Right ventricle myocardium superior (tissue), 1 donor: ENCODE measurements at regions not wholly inside any gene's neighbourhood (a gene's known extent, or its start where the extent isn't known, plus 50 kb on each side); places are given as distances from the start of the nearest gene placed in this dataset.

Experiments used
- ATAC-seq: fragments of 200-7000 bp; cut with Tn5 transposase; one replicate; pipeline ENCODE4 v1.9.1; 2020; ENCODE audit warnings: mild to moderate bottlenecking; ENCODE audit not compliant: poor library complexity
- DNase-seq: peaks from one replicate; pipeline ENCODE4 v3.0.0-alpha.2; 2020
- intact Hi-C: fragments of 100-400 bp; cut with DNase I; formaldehyde crosslinking; loops from one replicate; pipeline ENCODE4 v1.11.2; 2022
- donor health status: DM: no; HTN: yes; CAD: no; lungs with severe emphysema.

DNA sequence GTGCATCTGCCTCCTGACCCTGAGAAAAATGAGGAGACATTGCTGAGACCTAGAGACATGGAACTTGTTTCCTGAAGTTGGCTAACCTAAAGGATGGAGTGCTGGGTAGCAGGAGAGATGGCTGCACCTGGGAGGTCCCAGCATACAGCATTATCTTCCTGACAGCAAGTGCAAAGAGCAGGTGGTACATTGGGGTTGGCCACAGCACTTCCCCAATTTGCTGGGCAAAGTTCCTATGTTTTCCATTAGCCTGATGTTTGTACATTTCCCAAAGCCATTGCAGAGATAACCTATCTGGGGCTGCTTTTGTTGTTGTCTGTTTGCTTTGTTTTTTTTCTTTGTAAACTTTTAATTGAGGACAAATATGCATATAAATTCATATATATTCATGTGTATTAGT, 296.7 kb downstream of the HRH4 start:
- no peak for DNase-seq
- intact Hi-C loops, result no loop called here
- ATAC-seq, result no peak

DNA sequence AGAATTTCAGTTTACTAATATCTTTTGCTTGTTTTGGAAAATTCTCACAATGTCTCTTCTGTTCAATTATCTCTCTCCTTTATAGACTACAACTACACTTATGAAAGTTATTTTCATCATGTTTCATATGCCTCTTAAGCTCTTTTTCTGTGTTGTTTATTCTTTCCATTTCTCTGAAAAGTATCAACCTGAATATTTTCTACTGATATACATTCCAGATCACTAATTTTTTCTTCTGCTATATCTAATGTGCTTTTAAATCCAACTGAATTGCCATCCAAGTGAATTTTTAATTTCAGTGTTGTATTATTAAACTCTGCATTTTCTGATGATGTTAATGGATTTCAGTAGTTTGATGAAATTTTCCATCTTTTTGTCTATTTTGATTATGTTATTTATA, 301.3 kb downstream of the HRH4 start:
- intact Hi-C loops, result no loop called here
- DNase-seq, result no peak
- ATAC-seq, result no peak

DNA sequence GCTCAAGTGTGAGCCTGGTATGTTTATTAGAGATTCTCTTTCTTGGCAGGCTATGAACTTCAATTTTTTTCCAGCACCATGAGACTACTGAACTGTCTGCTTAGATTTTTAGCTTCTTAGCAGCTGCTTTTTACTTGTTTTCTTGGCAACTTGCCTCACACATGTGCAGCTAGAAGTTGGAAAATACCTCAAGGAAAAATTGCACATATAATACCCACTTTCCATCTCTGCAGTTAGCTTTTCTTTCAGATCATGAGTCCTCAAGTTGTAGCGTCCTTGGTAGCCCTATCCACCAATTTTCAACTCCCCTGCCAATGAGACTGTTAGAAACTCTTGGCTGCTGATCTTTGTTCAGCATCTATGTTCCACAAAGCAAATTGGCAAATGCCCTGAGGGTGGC, 302.1 kb downstream of the HRH4 start:
- intact Hi-C loops, result no loop called here
- ATAC-seq, result no peak
- no peak for DNase-seq

DNA sequence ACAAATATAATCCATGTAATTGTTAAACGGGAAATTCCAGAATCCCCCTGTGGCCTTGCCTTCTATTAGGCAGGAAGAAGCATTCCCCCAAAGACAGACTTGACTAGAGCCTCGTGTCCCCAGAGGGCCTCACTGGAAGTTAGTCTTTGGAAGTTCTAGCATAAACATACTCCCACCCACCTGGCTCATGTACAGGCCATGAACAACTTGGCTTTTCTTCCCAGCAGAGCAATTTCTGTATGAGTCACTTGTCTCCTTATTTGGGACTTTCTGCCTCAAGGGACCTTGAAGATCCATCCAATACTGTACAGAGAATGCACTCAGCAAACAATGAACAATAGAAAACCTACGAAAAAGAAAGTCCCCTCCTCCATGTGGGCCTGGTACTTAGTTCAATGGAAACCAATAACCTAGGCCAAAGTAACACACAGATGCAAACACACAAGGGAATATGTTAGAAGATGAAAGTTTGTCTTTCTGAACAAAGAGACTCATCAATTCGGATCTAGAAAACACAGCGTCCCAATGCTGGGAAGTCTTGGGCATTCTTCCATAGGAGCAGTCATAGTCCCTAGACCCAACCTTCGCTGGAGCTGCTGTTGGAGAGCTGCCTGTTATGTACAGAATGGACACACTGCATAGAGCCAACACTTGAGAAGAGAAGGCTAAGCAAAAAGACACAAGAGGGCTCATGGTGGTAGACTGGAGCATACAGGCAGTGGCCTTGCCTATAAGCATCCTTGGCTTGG, 303.5 kb downstream of the HRH4 start:
- peak; percentile 82 for ATAC-seq
- peak; percentile 42 for DNase-seq
- intact Hi-C loops, result no loop called here

DNA sequence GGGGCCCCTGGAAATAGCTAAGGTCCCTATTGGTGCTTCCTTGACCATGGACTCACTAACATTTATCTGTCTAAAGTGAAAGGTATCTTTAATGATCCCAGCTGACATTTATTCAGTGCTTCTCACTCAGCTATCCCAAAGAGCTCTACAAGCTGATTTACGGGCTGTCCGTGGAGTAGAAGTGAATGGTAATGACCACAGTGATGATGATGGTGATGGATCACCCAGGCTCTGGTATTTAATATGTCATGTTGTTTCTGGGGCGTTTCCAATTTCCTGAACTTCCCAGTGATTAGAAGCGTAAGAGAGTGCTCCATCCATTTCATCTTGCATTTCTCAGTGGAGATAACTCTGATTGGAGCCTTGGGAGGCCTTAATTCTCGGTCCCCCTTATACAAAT, 304.3 kb downstream of the HRH4 start:
- intact Hi-C loops, result no loop called here
- DNase-seq, result no peak
- no peak for ATAC-seq

DNA sequence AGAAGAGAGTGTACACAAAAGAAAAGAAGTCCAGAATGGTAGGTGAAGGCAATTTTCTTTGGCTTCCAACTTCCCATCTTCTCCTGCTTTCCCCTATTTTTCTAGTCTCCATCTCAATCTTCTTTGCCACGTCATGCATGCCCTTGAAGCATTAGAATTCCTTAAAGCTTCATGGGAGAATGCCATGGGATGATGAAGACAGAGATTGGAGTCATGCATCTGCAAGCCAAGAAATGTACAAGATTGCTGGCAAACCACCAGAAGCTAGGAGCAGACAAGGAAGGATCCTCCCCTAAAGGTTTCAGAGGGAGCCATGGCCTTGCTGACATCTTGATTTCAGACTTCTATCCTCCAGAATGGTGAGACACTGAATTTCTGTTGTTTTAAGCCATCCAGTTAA, 305.9 kb downstream of the HRH4 start:
- DNase-seq (no peak), ATAC-seq (no peak)
- intact Hi-C loops, result no loop called here

DNA sequence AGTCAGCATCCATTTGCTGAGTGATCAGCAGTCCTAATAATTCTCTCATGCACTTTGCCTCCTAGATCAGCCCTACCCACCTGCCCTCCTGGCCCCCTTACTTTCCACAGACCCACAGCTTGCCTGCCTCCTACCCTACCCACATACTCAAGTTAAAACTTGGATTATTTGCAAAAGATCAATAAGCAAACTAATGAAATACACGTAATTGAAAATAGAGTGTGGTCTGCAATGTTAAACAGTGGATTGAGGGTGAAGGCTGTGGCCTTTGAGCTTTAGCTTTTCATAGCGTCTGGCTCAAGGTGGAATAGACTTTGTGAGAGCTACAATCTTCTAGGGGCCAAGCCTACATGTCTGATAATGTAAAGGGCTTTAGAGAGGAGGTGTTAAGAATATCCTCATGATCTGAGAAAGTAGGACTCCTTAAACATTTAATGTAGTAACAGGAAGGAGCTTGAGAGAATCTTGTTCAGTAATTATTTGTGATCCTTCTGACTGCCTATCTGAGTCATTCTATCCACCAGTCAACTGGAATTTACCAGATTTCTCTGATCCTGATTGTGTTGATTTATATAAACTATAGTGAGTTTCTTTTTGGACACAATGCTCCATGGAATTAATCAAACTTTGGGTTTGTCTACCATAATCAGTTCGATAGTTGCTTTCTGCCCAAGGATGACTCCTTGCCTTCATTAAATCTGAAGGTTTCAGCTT, 310.0 kb downstream of the HRH4 start:
- DNase-seq, result no peak
- no peak for ATAC-seq
- intact Hi-C loops, result no loop called here

DNA sequence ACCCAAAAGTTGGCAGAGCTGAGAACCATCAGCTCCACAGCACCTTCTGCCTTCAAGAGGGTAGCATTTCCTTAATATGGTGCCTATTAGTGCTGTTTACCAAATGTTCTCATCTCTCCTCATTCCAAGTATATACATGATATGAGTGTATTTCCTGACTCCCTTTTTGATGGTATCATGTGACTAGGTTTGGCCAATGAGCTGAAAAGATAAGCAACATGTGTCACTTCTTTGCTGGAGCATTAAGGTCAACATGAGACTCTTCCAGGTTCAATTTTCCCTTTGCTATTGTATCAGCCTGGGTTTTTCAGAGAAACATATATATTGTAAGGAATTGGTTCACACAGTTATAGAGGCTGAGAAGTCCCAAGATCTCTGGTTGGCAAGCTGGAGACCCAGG, 310.9 kb downstream of the HRH4 start:
- ATAC-seq (no peak), DNase-seq (no peak)
- intact Hi-C loops, result no loop called here

DNA sequence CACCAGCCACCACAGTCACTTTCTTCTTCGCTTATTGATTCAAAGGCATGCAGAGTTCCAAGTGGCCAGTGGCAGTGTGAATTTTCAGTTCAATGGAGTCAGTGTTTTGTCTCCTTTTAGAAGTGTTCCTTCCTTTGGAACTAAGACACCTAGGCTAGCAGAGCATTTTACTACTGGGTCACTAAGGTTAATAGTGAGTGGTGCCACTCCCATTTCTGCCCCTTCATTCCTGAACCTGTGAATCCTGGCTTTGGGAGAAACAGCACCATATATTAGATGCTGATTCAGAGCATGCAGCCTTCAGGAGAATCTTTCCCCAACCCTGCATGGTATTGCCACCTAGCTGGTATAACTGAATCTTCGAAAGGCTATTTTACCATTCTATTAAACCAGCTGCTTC, 312.7 kb downstream of the HRH4 start:
- intact Hi-C loops, result no loop called here
- ATAC-seq (no peak), DNase-seq (no peak)

DNA sequence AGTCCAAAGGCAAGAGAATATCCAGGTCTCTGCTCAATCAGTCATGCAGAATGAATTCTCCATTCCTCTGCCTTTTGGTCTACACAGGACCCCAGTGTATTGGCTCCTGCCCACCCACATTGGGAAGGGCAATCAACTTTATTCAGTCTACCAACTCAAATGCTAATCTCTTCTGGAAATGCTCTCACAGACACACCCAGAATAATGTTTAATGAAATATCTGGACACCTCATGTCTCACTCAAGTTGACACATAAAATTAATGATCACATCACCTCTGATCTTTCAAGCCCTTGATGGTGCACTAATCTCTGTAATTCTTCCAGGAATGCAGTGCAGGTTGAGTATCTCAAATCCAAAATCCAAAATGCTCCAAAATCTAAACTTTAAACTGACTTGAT, 315.6 kb downstream of the HRH4 start:
- ATAC-seq (no peak), DNase-seq (no peak)
- intact Hi-C loops, result no loop called here

DNA sequence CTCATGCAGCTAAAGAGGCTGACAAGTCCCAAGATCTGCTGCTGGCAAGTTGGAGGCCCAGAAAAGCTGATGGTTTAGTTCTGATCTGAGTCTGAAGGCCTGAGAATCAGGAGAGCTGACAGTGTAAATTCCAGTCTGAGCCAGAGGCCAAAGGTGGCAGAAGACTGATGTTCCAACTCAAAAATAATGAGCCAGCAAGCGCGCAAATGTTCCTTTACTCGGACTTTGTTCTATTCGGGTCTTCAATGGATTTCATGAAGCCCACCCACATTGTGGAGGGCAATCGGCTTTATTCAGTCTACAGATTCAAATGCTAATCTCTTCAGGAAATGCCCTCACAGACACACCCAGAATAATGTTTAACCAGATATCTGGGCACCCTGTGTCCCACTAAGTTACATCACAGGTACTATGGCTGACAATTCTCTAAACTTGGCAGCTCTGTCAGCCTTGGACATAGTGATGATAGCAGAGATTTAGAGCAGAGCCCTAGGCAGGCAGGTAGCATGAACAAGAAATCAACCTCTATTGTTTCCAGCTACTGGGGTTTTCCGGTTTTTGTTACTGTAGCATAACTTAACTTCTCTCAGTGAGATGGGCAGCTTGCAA, 318.5 kb downstream of the HRH4 start:
- DNase-seq (no peak), ATAC-seq (no peak)
- intact Hi-C loops, result no loop called here

DNA sequence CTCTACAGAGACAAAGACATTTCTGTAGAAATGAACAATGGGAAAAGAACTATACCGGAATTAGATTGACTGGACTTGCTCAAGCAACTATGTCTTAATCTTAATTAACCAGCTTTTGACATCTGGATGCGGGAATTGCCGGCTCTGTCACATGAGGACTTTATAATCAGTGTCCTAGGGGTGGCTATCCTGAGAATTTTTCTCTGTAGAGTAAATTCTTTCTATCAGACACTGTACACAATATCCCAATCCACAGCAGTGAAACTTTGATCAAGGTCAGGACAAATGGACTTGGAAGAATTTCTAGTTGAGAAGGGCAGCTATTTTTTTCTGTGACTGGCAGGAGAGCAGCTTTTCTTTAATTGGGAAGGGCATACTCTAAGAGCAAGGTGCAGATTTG, 322.1 kb downstream of the HRH4 start:
- ATAC-seq (no peak), DNase-seq (no peak)
- intact Hi-C loops, result no loop called here

DNA sequence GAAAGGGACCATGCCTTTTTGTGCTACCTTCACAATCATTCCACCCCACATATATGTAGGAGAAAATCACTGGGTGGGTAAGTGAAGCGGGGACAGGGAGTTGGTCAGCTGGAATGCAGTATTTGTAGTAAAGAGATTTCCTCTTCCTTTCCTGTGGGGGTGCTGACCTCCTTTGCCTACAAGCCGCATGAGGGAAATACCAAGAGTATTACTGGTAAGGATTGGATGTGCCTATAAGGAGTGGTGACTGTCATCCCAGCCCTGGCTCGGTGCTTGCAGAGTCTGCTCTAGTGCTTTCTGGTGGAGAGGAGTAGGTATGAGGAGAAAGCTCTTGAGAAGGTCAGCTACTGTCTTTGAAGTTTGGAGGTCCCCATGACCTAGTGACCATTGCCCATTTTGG, 324.6 kb downstream of the HRH4 start:
- DNase-seq, result no peak
- intact Hi-C loops, result no loop called here
- no peak for ATAC-seq

DNA sequence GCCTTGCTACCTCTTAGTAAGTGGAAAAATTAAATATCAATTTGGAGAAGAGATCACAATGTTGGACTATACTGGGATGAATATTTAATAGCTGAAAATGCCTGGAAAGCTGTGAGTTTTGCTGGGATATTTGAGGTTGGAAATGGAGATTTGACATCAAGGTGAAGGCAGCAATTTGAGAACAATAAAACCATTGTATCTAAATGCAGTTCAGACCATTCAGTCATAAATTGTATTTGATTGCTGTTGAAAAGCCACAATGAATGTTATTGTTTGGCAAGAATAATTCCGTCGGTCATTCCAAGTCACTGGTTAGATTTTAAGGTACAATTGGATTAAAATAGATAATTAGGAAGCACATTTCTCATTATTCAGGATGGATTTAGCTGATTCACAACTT, 325.6 kb downstream of the HRH4 start:
- ATAC-seq, result no peak
- no peak for DNase-seq
- intact Hi-C loops, result no loop called here

DNA sequence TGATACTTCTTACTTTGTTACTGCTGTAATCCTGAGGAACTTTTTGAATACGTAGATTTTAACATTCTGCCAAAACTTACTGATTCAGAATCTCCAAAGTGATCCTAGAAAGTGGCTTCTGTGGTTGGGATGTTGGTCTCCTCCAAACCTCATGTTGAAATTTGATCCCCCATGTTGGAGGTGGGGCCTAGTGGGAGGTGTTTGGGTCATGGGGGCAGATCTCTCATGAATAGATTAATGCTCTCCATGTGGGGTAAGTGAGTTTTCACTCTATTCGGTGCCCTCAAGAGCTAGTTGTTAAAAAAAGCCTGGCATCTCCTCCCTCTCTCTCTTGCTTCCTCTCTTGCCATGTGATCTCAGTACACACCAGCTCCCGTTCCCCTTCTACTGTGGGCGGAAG, 329.9 kb downstream of the HRH4 start:
- ATAC-seq (no peak), DNase-seq (no peak)
- intact Hi-C loops, result no loop called here

DNA sequence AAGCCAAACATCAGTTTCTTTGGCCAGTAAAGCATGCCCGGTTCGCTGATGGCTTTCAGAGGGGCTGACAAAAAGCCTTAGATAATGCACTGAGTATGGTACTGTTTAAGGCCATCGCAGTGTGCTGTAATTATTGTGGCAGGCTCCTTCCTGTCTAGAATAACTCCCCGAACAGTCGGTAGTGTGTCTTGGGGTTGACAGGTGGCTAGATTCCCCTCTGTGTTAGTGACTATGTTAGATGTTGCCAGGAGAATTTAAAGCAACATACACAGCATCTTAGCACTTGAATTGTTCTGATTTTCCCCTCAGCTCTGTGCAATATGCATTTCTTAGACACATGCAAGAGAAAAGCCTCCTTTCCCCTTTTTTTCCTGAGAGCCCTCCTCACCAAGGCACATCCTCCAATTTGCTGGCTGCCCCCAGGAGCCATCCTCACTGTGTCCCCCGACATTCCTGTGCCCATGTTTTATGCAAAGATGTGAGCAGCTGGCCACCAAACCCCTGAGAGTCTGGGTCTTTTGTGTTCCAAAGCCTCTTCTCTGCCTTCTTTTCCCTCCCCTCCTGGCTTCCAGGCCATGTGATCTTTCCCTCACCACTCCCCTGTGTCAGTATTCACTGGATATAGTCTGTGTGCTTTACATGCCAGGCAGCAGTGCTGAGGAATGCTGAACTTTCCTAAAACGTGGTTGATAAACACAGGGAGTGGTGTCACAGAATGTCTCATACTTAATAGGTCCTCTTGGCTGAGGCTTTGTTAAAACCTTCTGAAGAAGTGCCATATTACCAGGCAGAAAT, 331.5 kb downstream of the HRH4 start:
- DNase-seq, result no peak
- intact Hi-C loops, result no loop called here
- no peak for ATAC-seq

DNA sequence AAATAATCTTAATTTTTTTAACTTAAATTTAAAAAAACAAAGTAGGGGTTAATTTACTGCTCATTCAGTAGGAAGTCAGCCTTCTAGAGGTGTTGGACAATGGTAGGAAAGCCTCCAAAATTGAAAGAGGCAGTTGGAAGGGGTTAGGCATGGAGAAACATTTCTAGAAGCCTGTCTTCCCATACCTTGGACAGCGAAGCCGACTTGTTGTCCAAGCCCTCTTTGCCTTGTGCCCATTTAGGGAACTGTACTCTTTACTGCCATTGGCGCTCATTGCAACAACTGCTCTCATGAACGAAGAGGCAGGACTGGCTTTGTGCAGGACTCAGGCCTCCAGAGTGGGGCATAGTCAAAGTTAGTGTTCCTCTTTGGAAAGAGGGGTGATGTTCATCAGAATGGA, 333.3 kb downstream of the HRH4 start:
- ATAC-seq (no peak), DNase-seq (no peak)
- intact Hi-C loops, result no loop called here

DNA sequence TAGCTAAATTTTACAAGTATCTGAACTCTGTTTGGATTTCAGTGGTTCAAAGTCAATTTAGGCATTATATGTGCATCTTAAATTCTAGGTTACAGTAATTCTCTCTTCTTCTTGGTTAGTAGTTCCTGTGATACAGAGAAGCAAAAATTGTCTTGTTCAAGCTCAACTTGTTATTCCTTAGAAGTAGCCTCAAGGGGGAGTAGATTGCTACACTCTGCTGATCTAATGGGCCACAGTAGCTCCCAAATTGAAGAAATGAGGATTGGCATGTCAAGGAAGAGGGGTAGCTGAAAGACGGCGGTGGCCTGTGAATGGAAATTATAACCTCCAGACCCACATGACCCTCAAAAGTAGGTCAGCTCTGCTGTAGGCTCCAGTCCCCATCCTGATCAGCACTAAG, 334.7 kb downstream of the HRH4 start:
- intact Hi-C loops, result no loop called here
- DNase-seq, result no peak

DNA sequence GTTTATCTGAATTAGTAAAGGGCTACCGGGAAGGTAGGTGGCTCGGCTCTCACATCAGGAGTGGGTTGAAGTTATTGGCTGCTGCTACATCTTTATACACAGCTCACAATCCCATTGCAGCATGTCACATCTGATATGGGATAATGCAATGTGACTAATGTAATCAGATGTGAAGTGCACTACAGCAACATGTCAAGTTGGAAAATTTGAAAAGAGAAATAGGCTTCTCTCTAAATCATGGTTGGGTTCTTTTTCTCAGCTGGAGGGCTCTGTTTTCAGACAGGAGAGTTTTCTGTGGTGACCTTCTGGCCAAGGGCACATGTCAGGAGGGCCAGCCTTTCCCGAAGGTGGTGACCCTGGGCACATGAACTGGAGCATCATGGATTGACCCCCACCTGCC, 337.5 kb downstream of the HRH4 start:
- intact Hi-C loops, result no loop called here
- DNase-seq, result no peak
- no peak for ATAC-seq

More for the DNA sequence above, 334.7 kb downstream of the HRH4 start:
- ATAC-seq, result no peak

DNA sequence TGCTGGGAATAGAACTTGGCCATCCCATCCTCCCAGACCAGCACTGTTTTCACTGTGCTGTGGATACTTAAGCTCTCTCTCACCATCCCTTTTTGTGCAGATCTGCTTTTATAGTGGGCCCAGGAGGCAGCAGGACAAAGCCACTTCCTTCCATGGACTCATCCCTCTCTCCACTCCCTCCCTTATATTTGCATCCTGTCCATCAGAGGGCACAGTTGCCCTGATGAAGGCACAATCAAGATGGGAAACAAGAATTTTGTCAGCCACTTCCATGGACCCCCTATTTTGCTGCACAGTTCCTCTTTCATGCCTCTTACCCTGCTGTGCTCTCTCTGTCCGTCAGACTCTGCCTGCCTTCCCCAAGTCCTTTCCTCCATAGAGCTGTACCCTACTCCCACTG, 338.7 kb downstream of the HRH4 start:
- no peak for ATAC-seq
- no peak for DNase-seq
- intact Hi-C loops, result no loop called here
